ENCODE measurements at regions not wholly inside any gene's neighbourhood (a gene's known extent, or its start where the extent isn't known, plus 50 kb on each side); places are given as distances from the start of the nearest gene placed in this dataset.

DNA sequence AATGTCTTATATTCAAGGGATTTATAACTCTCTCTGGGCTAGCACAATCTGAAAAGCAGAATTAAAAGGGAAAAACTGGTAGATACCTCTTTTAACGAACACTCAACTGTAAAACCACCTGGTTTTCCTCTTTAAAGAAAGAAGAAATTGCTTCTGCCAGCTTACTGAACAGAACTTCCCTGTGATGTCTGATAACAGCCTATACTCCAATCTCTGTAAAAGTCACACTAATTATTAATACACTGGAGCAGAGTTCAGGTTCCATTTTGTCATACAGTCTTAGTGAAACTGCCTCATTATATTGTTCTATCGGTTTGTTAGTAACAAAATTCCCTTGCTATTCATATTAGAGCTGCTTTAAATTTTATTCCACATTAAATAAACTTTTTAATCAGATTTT is 251.0 kb upstream of the STARD13 start:
- Histone ChIP-seq H3K14ac (replicated peaks; ENCODE audit: low read depth, low read length) (no peak overlapping the region; the same call in 1 of the 2 replicates), H3K4me2 (ENCODE audit: low read depth, low read length) (peak overlapping the region; percentile 41; the same call in 1 of the 2 replicates), H3K4ac (ENCODE audit: low read depth, low read length) (peak overlapping the region; percentile 29; the same call in 1 of the 2 replicates), H4K5ac (ENCODE audit: low read depth, low read length) (peak overlapping the region; percentile 78; the same call in 1 of the 2 replicates), H2BK15ac (ENCODE audit: low read depth, low read length) (no peak overlapping the region), H4K20me1 (ENCODE audit: insufficient read depth, low read length) (no peaks in the 10 kb centered on the region), H2AK5ac (ENCODE audit: low read depth, low read length) (0 out of 2 replicates have a peak overlapping the region, but pooled peaks have one; percentile 4), H2AK9ac (replicated peaks; ENCODE audit: low read depth, low read length, poor library complexity) (no peak overlapping the region), H2BK5ac (ENCODE audit: low read depth, low read length, poor library complexity, severe bottlenecking) (peak overlapping the region; percentile 93), H3K27ac (ENCODE audit: insufficient read depth, low read length) (peak overlapping the region; percentile 19; the same call in 1 of the 2 replicates), H2AFZ (replicated peaks; ENCODE audit: low read length, poor library complexity) (no peak overlapping the region), H3K9me1 (ENCODE audit: insufficient read depth, low read length) (peaks cover 3% of the 10 kb centered on the region; the same call in 1 of the 2 replicates), H2BK120ac (ENCODE audit: low read depth, low read length) (peak overlapping the region; percentile 87), H3K23ac (ENCODE audit: low read depth, low read length) (no peak overlapping the region; the same call in 1 of the 2 replicates), H3K36me3 (ENCODE audit: control insufficient read depth, insufficient read depth, low read length) (no peaks in the 10 kb centered on the region), H3K27me3 (ENCODE audit: control insufficient read depth, insufficient read depth, low read length) (no peaks in the 10 kb centered on the region), H3K9ac (ENCODE audit: low read depth, low read length) (no peak overlapping the region), H4K91ac (ENCODE audit: insufficient read depth, low read depth, low read length) (peak overlapping the region; percentile 65; the same call in 1 of the 2 replicates), H2BK20ac (ENCODE audit: low read depth, low read length) (peak overlapping the region; percentile 70), H4K8ac (ENCODE audit: low read depth in 2 of 2, low read length in 2 of 2) (peak overlapping the region; percentile 42 to 50; a peak in 3 of 4 replicates), H3K4me3 (ENCODE audit: insufficient read depth, low read depth, low read length) (no peak overlapping the region), H3K18ac (ENCODE audit: low read depth, low read length) (peak overlapping the region; percentile 94; the same call in 1 of the 2 replicates), H3K79me1 (ENCODE audit: low read depth in 1 of 2, low read length in 2 of 2) (peaks cover 2 to 14% of the 10 kb centered on the region in 2 experiments; a peak in 3 of 4 replicates), H3K9me3 (ENCODE audit: control insufficient read depth, insufficient read depth, low read length) (no peaks in the 10 kb centered on the region), H3K56ac (ENCODE audit: extremely low read depth, insufficient read depth, low read length) (peak overlapping the region; percentile 52; the same call in 1 of the 2 replicates), H3K4me1 (ENCODE audit: control insufficient read depth, insufficient read depth, low read length) (peaks cover 13% of the 10 kb centered on the region)
- no peak for TF ChIP-seq NFE2L2 (IDR thresholded peaks at IDR 0.05; ENCODE audit: low read depth, low read length)
- no peak for TF ChIP-seq CEBPB (IDR thresholded peaks at IDR 0.05; ENCODE audit: low read depth, low read length)
- TF ChIP-seq, protein P1, sequence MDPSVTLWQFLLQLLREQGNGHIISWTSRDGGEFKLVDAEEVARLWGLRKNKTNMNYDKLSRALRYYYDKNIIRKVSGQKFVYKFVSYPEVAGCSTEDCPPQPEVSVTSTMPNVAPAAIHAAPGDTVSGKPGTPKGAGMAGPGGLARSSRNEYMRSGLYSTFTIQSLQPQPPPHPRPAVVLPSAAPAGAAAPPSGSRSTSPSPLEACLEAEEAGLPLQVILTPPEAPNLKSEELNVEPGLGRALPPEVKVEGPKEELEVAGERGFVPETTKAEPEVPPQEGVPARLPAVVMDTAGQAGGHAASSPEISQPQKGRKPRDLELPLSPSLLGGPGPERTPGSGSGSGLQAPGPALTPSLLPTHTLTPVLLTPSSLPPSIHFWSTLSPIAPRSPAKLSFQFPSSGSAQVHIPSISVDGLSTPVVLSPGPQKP (IDR thresholded peaks at IDR 0.05; ENCODE audit: borderline replicate concordance, low read depth, low read length): no peak
- DNase-seq (no peak), ATAC-seq (ENCODE audit: low read depth) (peak; percentile 46)
- BruUV-seq (replicated peaks): no TSS peak
- intact Hi-C loops (cut with micrococcal nuclease) (loop anchor here (1.0 to 2.0 kb wide), 2 partner anchors 42 to 186 kb away; no protein-coding TSS in a partner anchor), dilution Hi-C loops (cut with HindIII; ENCODE audit: low sequenced_read_pairs, unreplicated experiment) (no loop called here), in situ Hi-C loops (cut with MboI; ENCODE audit: low sequenced_read_pairs) (loop anchor here (10.0 kb wide), 1 partner anchor 192 kb away; no protein-coding TSS in a partner anchor)
- no CpG with 5 or more reads among the region's 2 CpGs for WGBS, 2 experiments (ENCODE audit: extremely low coverage in 2 of 2, insufficient read length in 1 of 2)
- ChIA-PET POLR2A (ENCODE audit: unreplicated experiment) (no interaction called here), CTCF (interaction anchor here (1.7 kb wide), 1 partner anchor 308 kb away, joined by 5 read pairs; no protein-coding TSS in a partner anchor)

Data from IMR-90 (cell line).